Fibroblast of upper back skin (primary cell): ENCODE measurements at regions not wholly inside any gene's neighbourhood (a gene's known extent, or its start where the extent isn't known, plus 50 kb on each side); places are given as distances from the start of the nearest gene placed in this dataset.
A peak's percentile ranks its signal among the peaks of the same experiment; 100 is the strongest.
"Not testable (repeated sequence)": the region's sequence is repeated elsewhere in the genome, so short reads cannot be mapped to it uniquely, and the experiment has no call there.

Experiments
- DNase-seq: peaks from one replicate; pipeline ENCODE4 v3.0.0-alpha.2; 2013

- peak; percentile 61 for DNase-seq
Observed at GRCh38 chr9:78879324-78880100, 582.6 kb downstream of the PSAT1 start.

GRCh38 chr9:78881295-78881694 is 584.4 kb downstream of the PSAT1 start:
- no peak for DNase-seq

- no peak for DNase-seq
Observed at GRCh38 chr9:78882481-78882880, 585.6 kb downstream of the PSAT1 start.

- DNase-seq: peak; percentile 49
Observed at GRCh38 chr9:78884611-78885150, 587.8 kb downstream of the PSAT1 start.

- no peak for DNase-seq
Observed at GRCh38 chr9:78892182-78892581, 595.3 kb downstream of the PSAT1 start.

DNA sequence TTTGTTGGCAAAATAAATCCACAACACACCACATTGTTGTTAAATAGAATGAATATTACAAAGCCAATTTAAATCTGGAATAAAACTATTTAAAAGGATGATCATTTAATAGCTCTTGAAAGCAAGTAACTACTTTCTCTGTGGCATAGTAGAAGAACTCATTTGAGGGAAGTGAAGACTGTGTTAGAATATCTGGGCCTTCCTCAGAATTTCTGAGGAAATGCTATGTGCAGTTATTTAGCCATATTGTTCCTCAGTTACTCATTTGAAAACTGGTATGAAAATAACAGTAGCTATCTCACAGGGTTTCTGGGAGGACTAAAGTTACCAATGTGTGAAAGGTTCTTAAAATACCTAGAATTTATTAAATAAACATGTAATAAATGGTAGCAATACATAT is 595.8 kb downstream of the PSAT1 start:
- no peak for DNase-seq

DNA sequence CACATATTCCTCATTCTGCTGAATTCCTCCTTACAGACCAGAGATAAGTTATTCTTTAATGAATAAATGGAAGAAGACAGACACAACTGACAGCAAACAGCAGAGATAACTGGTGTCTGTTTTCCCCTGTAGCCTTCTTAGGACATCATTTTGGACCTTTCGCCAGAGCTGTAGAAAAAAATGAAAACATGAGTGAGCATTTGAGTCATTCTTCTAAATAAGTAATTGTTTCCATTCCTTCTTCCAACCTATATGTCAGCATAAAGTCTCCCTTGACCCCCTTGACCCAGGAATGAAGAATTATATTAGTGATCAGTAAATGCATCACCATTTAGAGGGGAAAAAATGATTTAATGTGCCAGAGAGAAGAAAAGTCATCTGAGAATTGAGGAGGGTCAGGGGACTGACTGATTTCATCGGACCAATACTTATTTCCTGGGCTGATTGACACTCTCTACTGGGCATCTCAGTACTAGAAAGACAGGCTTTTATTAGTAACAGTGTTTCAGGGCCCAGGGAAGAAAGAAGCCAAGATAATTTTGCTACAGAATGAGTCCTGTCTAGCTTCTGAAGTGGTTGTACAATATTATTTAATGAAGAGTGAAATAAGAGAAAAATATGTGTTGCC is 597.0 kb downstream of the PSAT1 start:
- peak; percentile 53 for DNase-seq

DNA sequence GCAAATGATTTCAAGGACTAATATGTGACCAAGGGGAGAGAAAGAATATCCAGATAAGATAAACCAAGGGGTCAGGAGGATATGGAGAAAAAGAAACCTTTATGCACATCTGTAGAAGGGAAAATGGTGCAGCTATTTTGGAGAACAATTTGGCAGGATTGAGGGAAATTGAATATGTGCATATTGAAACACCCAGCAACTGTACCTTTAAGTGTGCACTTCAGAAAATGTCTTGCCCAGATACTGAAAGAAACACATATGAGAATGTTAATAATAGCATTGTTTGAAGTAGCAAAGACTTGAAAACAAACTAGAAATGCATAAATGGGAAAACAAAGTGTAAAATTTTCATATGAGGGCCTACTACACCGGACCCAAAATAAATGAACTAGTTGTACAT is 599.6 kb downstream of the PSAT1 start:
- no peak for DNase-seq

DNA sequence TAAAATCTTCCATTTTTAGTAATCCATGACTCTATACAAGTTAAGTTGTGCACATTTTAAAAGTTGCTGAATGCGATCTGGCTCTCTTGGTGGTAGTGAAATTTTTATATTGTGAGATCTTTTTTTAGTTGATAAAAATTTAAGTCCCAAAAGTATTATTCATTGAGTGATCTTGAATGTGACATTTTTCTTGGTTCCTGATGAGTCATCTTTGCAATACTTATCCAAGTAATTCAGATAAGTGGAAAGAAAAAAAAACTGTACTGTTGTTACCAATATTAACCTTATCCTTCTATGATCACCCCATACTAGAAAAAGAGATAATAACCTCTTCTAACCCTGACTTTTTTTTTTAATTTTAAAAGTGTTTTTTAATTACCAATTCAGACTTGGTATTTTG is 601.3 kb downstream of the PSAT1 start:
- no peak for DNase-seq

DNA sequence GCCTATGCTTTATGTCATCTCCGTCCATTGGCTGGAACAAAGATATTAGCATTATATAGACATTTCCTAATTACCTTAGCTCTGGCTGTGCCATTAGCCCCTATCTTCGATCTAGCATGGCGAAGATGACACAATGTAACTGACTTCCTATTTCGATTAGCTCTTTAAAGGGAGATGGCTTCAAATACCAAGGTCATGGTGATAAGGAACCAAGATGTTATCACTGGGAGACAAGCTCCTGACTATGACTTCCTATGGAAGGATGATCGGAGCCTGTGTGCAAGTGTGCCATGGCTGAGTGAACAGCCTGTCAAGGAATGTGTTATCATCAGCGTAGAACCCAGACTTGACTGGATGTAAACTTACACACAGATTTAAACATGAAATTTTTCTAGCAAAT is 602.1 kb downstream of the PSAT1 start:
- no peak for DNase-seq

GRCh38 chr9:78900500-78900899 is 603.6 kb downstream of the PSAT1 start:
- DNase-seq: peak; percentile 17

DNA sequence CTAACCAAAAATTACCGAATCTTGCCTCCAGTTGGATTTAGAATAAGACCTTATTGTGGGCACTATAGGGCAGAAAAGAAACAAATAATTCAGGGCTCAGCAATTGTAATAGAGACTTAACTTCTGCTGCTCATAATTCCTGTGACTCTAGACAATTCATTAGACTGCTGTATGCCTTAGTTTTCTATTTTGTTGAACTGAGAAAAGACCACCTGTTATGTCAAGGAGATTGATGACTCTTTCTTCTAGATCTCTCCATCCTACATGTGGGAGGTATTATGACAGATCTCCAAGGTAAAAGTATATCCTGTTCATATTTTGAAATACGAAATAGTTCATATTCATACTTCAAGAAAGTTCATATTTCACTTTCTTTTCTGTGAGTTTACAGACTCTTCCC is 605.1 kb downstream of the PSAT1 start:
- no peak for DNase-seq

GRCh38 chr9:78903581-78903980 is 606.7 kb downstream of the PSAT1 start:
- DNase-seq: peak; percentile 25

- no peak for DNase-seq
Observed at GRCh38 chr9:78904686-78905085, 607.8 kb downstream of the PSAT1 start.

GRCh38 chr9:78905387-78905786 is 608.5 kb downstream of the PSAT1 start:
- DNase-seq: no peak

GRCh38 chr9:78905986-78906755 is 609.2 kb downstream of the PSAT1 start:
- DNase-seq: no peak

DNA sequence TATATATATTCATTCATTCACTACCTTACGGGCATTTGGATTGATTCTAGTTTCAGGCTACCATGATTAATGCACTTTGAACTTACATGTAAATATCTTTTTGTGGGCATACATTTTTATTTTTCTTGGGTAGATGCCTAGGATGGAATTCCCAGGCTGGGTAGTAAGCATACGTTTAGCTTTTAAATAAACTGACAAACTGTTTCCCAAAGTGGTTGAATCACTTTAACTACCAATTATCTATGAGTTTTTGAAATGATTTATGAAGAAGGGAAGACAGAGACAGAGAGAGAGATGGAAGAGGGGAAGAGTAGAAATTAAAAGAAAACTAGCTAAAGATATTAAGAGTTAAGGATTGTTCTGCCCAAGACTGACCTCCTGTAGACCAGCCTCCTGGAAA is 612.6 kb downstream of the PSAT1 start:
- DNase-seq: peak; percentile 56

GRCh38 chr9:78916884-78917283 is 620.0 kb downstream of the PSAT1 start:
- DNase-seq: not testable (repeated sequence)

GRCh38 chr9:78918976-78919375 is 622.1 kb downstream of the PSAT1 start:
- peak; percentile 17 for DNase-seq

- no peak for DNase-seq
Observed at GRCh38 chr9:78919701-78920100, 622.8 kb downstream of the PSAT1 start.

- peak; percentile 16 for DNase-seq
Observed at GRCh38 chr9:78921341-78921740, 624.4 kb downstream of the PSAT1 start.

- DNase-seq: no peak
Observed at GRCh38 chr9:78923966-78924659, 627.2 kb downstream of the PSAT1 start.
